ENCODE measurements at regions not wholly inside any gene's neighbourhood (a gene's known extent, or its start where the extent isn't known, plus 50 kb on each side); places are given as distances from the start of the nearest gene placed in this dataset.

DNA sequence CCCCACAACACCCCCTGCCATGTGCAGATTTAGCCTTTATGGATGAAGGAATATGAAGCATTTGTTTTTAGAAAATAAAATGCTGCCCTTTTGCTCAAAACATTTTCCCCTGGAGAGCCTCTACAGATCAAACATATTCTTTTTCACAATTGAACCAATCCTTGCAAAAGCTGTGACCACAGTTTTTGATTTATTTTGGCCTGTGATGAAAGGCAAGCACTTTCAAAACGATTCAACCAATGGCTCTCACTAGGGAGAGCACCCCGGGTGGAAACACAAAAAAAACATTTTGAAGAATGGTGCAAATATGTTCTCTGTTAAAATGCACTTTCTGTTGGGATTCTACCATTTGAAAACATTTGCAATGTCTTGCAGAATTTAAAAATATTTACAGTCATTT lies 476.0 kb upstream of the ONECUT1 start:
- H3K27ac Mint-ChIP-seq (ENCODE audit: unreplicated experiment): no peak overlapping the region
- no peak overlapping the region for H3K4me3 Mint-ChIP-seq (ENCODE audit: unreplicated experiment)
- H3K36me3 Mint-ChIP-seq (ENCODE audit: unreplicated experiment): no peaks in the 10 kb centered on the region
- no peaks in the 10 kb centered on the region for H3K27me3 Mint-ChIP-seq (ENCODE audit: unreplicated experiment)
- TF ChIP-seq, protein P1, sequence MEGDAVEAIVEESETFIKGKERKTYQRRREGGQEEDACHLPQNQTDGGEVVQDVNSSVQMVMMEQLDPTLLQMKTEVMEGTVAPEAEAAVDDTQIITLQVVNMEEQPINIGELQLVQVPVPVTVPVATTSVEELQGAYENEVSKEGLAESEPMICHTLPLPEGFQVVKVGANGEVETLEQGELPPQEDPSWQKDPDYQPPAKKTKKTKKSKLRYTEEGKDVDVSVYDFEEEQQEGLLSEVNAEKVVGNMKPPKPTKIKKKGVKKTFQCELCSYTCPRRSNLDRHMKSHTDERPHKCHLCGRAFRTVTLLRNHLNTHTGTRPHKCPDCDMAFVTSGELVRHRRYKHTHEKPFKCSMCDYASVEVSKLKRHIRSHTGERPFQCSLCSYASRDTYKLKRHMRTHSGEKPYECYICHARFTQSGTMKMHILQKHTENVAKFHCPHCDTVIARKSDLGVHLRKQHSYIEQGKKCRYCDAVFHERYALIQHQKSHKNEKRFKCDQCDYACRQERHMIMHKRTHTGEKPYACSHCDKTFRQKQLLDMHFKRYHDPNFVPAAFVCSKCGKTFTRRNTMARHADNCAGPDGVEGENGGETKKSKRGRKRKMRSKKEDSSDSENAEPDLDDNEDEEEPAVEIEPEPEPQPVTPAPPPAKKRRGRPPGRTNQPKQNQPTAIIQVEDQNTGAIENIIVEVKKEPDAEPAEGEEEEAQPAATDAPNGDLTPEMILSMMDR (IDR thresholded peaks at IDR 0.05; ENCODE audit: partially characterized antibody, unreplicated experiment): no peak
- H3K4me1 Mint-ChIP-seq (ENCODE audit: low read depth, unreplicated experiment): no peaks in the 10 kb centered on the region
- no peak for DNase-seq
- H3K9me3 Mint-ChIP-seq (ENCODE audit: unreplicated experiment): no peaks in the 10 kb centered on the region

DNA sequence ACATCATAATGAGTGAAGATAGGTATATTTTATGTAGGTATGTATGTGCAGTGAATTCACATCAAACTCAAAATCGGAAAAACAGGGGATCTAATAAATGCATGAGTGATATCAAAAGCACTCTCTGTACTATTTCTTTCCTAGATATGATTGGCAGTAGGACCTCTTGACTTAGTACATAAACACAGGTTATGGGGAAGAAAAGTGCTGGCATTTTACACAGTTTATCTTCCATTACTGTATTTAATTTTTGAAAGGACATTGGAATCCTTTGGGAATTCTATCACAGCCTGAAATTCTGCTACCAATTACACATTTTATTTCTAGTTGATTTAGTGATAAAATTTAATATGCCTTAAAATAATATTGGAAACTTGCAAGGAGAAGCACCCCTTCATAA lies 470.5 kb upstream of the ONECUT1 start:
- Mint-ChIP-seq H3K4me1 (ENCODE audit: low read depth, unreplicated experiment) (no peaks in the 10 kb centered on the region), H3K9me3 (ENCODE audit: unreplicated experiment) (no peaks in the 10 kb centered on the region), H3K36me3 (ENCODE audit: unreplicated experiment) (no peaks in the 10 kb centered on the region), H3K27me3 (ENCODE audit: unreplicated experiment) (no peaks in the 10 kb centered on the region), H3K27ac (ENCODE audit: unreplicated experiment) (no peak overlapping the region), H3K4me3 (ENCODE audit: unreplicated experiment) (no peak overlapping the region)
- no peak for DNase-seq
- TF ChIP-seq, protein P1 (IDR thresholded peaks at IDR 0.05; ENCODE audit: partially characterized antibody, unreplicated experiment): no peak

DNA sequence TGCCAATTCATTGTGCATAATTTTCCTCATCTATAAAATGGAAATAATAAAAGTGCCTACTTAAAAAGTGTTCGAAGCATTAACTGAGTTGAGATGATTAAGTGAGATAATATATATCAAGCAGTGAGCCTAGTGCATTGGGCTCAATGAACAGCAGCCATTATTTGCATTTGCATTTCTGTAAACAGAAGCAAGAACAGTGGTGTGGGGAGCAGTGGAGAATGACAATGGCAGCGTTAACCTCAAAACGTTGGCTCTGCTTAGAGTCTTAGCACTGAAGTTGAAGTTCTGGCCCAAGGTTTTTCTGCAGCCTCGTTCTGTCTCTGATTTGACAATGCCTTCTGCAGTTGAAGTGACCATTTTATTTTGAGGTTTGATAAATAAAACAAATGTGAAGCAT lies 466.3 kb upstream of the ONECUT1 start:
- Mint-ChIP-seq H3K27me3 (ENCODE audit: unreplicated experiment) (no peaks in the 10 kb centered on the region), H3K4me3 (ENCODE audit: unreplicated experiment) (no peak overlapping the region), H3K4me1 (ENCODE audit: low read depth, unreplicated experiment) (peaks cover 30% of the 10 kb centered on the region), H3K27ac (ENCODE audit: unreplicated experiment) (no peak overlapping the region), H3K36me3 (ENCODE audit: unreplicated experiment) (no peaks in the 10 kb centered on the region), H3K9me3 (ENCODE audit: unreplicated experiment) (peaks cover 1% of the 10 kb centered on the region)
- TF ChIP-seq, protein P1 (IDR thresholded peaks at IDR 0.05; ENCODE audit: partially characterized antibody, unreplicated experiment): no peak
- no peak for DNase-seq

DNA sequence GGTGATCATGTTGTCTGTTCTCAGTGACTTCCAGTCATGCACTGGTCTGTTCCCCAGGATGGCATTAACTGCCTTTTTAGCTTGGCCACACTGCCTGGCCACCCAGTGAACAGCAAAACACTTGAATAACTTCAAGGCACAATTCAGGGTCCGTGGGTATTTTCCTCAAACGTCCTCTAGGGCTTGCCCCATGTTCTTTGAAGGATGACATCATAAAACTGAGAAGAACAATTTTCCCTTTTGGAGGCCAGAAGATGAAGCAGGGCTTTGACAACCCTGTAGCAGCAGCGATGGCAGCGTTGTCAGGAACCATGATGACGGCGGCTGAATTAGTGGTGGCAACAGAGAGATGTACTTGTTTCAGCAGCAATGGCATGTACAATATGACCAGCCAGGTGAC lies 465.9 kb upstream of the ONECUT1 start:
- Mint-ChIP-seq H3K4me1 (ENCODE audit: low read depth, unreplicated experiment) (peaks cover 32% of the 10 kb centered on the region), H3K27ac (ENCODE audit: unreplicated experiment) (no peak overlapping the region), H3K4me3 (ENCODE audit: unreplicated experiment) (no peak overlapping the region), H3K27me3 (ENCODE audit: unreplicated experiment) (no peaks in the 10 kb centered on the region), H3K36me3 (ENCODE audit: unreplicated experiment) (no peaks in the 10 kb centered on the region), H3K9me3 (ENCODE audit: unreplicated experiment) (peaks cover 1% of the 10 kb centered on the region)
- no peak for DNase-seq
- TF ChIP-seq, protein P1 (IDR thresholded peaks at IDR 0.05; ENCODE audit: partially characterized antibody, unreplicated experiment): no peak

DNA sequence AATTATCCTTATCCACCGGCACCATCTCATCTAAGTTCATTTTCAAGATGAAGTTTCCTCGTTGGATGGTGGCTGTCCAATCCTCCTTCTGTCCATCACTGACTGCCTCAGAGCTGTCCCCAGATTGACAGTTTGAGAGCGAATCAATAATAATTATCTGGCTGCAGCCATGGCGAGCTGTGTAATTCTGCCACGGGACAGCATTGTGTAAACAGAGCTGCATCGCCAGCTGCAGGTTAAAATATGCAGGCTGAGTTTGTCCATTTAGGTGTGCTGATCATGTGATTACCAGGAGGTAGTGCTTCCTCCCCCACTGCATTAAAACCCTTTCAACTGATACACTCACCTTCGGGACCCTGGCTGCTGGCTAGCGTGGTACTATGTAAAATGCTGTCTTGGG lies 461.9 kb upstream of the ONECUT1 start:
- TF ChIP-seq, protein P1 (IDR thresholded peaks at IDR 0.05; ENCODE audit: partially characterized antibody, unreplicated experiment): no peak

More for the DNA sequence above, 461.9 kb upstream of the ONECUT1 start:
- Mint-ChIP-seq H3K27me3 (ENCODE audit: unreplicated experiment) (no peaks in the 10 kb centered on the region), H3K9me3 (ENCODE audit: unreplicated experiment) (peaks cover 3% of the 10 kb centered on the region), H3K27ac (ENCODE audit: unreplicated experiment) (peak overlapping the region; percentile 30), H3K4me3 (ENCODE audit: unreplicated experiment) (peak overlapping the region; percentile 23), H3K4me1 (ENCODE audit: low read depth, unreplicated experiment) (peaks cover 32% of the 10 kb centered on the region), H3K36me3 (ENCODE audit: unreplicated experiment) (peaks cover 3% of the 10 kb centered on the region)
- DNase-seq: peak; percentile 32

All from glutamatergic neuron (in vitro differentiated cells).